GM21447 (cell line): ENCODE measurements at regions not wholly inside any gene's neighbourhood (a gene's known extent, or its start where the extent isn't known, plus 50 kb on each side); places are given as distances from the start of the nearest gene placed in this dataset.

ENCODE experiments used
- ATAC-seq: cut with Tn5 transposase; IDR thresholded peaks from one replicate; pipeline ENCODE4 v1.9.1; 2021; ENCODE audit not compliant: unreplicated experiment

DNA sequence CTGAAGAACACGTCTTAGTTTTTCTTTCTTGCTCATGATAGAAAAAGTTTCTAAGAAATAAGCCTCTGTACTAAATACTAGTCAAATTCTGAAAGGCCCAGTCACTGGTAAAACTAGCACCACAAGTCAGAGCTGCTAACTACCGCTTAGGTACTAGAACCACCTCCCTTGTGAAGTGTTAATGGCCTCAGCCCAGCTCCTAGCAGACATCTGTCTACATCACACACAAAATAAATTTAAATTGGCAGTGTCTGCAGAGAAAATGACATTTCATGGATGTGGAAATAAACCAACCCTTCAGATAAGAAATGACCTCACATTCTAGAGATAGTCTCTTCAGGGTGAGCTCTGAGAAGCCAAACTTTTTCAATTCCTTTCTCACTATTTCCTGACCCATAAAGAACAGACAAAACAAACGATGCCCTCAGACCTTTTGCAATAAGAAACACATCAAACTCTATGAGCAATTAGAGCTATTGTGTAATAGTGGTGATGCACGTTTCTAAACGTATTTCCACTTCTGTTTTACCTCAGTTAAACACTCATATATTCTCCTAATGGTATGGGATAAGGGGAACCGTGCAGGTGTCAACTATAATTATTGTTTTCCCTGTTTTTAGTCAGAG is 70.3 kb upstream of the DSG1 start:
- ATAC-seq: no peak

DNA sequence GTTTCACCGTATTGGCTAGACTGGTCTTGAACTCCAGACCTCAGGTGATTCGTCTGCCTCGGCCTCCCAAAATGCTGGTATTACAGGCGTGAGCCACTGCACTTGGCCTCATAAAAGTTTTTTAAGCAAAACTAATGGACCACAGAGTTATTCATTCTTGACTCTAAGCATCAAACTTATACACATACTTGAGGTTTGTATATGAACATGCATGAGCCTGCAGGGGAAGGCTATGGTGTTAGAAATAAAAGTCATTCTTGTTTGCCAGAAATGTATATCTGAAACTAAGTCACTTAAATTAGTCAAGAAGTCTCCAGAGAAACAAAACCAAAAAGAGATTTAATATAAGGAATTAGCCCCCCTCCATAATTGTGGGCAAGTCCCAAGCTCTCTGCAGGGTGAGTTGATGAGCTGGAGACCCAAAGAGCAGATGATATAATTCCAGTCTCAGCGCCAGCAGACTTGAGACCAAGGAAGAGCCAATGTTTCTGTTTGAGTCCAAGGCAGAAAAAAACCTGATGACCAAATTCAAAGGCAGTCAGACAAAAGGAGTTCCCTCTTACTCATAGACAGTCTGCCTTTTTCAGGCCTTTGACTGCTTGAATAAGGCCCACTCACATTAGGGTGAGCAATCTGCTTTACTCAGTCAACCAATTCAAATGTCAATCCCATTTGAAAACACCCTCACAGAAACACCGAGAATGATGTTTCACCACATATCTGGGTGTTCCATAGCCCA is 69.0 kb upstream of the DSG1 start:
- no peak for ATAC-seq

DNA sequence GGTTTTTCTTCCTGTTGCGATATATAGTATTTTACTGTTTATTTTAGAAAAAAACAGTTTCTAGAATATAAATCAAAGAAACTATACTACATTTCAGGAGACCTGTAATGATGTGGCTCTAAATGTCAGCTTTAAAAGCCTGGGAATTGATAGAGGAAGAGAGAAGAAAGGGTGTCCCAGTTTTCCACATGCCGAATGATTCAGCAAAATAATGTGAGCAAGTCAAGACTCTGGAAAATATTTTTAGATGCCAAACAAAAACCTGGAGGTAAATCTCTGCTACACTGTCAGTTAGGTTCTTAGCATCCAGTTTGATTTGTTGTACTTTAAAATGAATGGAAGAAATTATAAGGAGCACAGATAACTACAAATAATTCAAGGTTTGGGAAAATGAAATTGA is 67.1 kb upstream of the DSG1 start:
- no peak for ATAC-seq

DNA sequence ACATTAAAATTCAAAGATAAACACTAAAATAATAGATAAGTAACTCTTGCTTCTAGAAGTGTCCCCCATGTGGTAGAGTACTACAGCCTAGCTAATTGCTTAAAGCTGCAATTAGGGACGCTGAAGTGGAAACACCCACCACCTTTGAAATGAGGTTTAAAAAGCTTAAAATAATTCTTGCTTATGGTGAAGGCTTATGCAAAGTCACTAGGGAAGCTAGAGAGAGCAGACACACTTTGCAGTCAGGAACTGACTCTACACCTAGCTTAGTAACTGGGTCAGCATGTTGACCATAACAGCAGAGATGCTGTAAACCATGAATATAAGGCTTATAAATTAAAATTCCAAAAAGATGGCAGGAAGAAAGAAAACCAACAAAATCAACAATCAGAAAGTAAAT is 65.4 kb upstream of the DSG1 start:
- ATAC-seq: no peak

DNA sequence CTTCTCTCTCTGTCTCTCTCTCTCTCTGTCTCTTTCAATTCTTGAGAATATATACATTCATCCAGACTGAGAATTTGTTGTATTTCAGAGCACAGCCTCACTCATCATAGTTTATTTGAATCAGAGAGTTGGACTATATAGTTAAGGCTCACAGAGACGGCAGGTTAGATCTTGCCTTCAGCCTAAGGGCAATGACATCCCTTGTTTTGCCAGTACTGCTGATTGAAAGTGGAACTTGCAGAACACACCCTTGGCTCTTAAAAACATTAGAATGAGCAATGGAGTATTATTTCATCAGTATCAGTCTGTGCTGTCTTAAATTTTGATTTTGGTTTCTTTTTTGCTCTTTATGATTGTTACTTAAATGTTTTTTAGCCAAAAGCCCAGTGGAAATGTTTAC is 62.0 kb upstream of the DSG1 start:
- ATAC-seq: no peak

DNA sequence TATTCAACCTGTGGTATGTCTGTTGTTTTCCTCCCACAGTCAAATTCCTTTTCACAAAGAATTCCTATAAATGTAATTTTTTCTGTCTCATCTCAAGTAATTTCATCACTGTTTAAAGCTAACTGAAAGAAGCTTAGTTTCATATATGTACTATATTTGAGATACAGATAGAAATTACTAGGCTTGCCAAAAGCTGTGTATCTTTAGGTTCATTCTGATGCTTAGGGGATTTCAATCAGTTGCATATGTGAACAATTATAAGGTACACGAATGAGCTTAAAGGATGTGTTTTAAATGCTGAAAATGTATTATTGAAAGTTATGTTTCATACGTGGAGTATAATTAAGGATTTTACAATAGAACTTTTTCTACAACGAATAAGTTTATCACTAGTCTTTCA is 59.2 kb upstream of the DSG1 start:
- no peak for ATAC-seq

DNA sequence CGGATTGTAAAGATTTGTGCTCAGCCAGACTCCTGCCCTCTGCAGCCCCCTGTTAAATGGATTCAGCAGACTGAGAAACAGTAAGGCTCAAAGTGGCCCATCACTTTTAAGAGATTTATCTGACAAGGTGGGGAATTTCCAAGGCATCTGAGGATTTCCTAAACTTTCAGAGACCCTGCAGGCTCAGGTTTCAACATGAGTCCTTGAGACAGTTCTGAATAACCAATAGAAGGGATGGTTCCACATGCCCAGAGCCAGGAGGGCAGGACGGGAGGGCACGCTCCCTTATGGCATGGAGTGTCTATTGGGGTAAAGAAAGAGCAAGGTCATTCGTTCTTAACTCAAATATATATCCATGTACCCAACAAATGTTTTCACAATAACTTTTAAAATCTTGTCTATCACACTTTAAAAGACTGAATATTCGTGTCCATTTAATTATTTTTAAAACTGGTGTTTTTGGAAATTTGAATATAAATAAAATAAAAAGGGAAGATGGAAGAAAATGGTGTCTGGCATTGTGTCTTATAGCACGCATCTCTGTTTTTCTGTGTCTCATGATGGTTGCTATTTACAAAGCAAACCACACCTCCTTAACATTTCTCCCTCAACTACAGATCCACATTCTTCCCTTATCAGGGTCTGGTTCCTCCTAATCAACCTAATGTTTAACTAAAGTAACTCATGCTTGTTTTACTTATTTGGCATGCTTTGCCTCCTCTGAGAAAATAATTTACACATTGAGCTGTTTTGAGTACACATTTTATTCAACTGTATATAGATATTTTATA is 56.0 kb upstream of the DSG1 start:
- ATAC-seq: no peak

DNA sequence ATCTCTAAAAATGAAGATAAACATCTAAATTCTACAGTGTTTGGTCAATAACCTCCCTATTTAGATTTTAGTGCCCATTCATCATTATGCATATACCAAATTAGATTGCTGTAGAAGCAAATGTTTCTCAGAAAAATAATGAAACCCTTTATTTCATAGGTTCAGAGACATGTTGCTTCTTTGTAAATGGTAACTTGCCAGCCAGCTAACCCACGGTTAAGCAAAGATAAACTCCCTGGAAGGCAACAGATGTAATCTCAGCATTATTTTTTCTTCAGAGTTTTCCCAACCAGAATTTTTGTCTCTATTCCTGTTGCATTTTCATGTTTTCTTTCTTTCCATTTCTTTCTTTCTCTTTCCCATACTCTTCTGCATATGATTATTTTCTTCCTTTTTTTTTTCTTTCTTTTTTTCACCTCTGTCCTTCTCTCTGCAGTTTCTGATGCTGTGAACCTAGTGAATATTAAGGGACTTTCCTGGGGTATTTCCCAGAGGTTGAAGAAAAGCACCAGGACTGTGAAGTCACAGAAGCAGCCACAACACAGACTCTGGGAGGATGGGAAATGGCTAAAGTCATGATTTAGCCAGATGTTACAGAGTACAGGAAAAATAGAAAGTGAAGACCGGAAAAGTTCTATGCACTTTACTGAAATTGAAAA is 50.0 kb upstream of the DSG1 start:
- peak; percentile 75 for ATAC-seq
